ENCODE measurements at regions not wholly inside any gene's neighbourhood (a gene's known extent, or its start where the extent isn't known, plus 50 kb on each side); places are given as distances from the start of the nearest gene placed in this dataset.

- no peak for TF ChIP-seq CTCF (IDR thresholded peaks at IDR 0.05; ENCODE audit: low read depth, low read length)
- no peaks in the 10 kb centered on the region for H3K27me3 ChIP-seq (ENCODE audit: insufficient read depth, low read depth, severe bottlenecking)
- no peaks in the 10 kb centered on the region for H3K9me3 ChIP-seq (ENCODE audit: severe bottlenecking)
- no peak overlapping the region for H3K4me3 ChIP-seq (ENCODE audit: low read depth, low read length)
- DNase-seq, result no peak
- H3K27ac ChIP-seq, result no peak overlapping the region
- no peaks in the 10 kb centered on the region for H3K36me3 ChIP-seq
Measured at GRCh38 chr7:13508586-13508985, 480.9 kb downstream of the ETV1 start.

GRCh38 chr7:13518738-13519137 is 470.7 kb downstream of the ETV1 start:
- DNase-seq, result no peak
- Histone ChIP-seq H3K27ac (no peak overlapping the region), H3K27me3 (ENCODE audit: insufficient read depth, low read depth, severe bottlenecking) (no peaks in the 10 kb centered on the region), H3K9me3 (ENCODE audit: severe bottlenecking) (no peaks in the 10 kb centered on the region), H3K4me3 (ENCODE audit: low read depth, low read length) (no peak overlapping the region), H3K36me3 (no peaks in the 10 kb centered on the region)
- no peak for TF ChIP-seq CTCF (IDR thresholded peaks at IDR 0.05; ENCODE audit: low read depth, low read length)

GRCh38 chr7:13524076-13524475 is 465.4 kb downstream of the ETV1 start:
- Histone ChIP-seq H3K9me3 (ENCODE audit: severe bottlenecking) (no peaks in the 10 kb centered on the region), H3K36me3 (no peaks in the 10 kb centered on the region), H3K4me3 (ENCODE audit: low read depth, low read length) (no peak overlapping the region), H3K27me3 (ENCODE audit: insufficient read depth, low read depth, severe bottlenecking) (no peaks in the 10 kb centered on the region), H3K27ac (no peak overlapping the region)
- TF ChIP-seq CTCF (IDR thresholded peaks at IDR 0.05; ENCODE audit: low read depth, low read length), result no peak
- DNase-seq, result no peak

- Histone ChIP-seq H3K4me3 (ENCODE audit: low read depth, low read length) (no peak overlapping the region), H3K9me3 (ENCODE audit: severe bottlenecking) (no peaks in the 10 kb centered on the region), H3K27me3 (ENCODE audit: insufficient read depth, low read depth, severe bottlenecking) (no peaks in the 10 kb centered on the region), H3K27ac (no peak overlapping the region), H3K36me3 (no peaks in the 10 kb centered on the region)
- DNase-seq, result no peak
- TF ChIP-seq CTCF (IDR thresholded peaks at IDR 0.05; ENCODE audit: low read depth, low read length), result no peak
Measured at GRCh38 chr7:13532028-13532753, 457.3 kb downstream of the ETV1 start.

- no peaks in the 10 kb centered on the region for H3K27me3 ChIP-seq (ENCODE audit: insufficient read depth, low read depth, severe bottlenecking)
- no peak overlapping the region for H3K4me3 ChIP-seq (ENCODE audit: low read depth, low read length)
- H3K27ac ChIP-seq, result no peak overlapping the region
- no peak for TF ChIP-seq CTCF (IDR thresholded peaks at IDR 0.05; ENCODE audit: low read depth, low read length)
- H3K9me3 ChIP-seq (ENCODE audit: severe bottlenecking), result no peaks in the 10 kb centered on the region
- H3K36me3 ChIP-seq, result no peaks in the 10 kb centered on the region
- DNase-seq, result no peak
Measured at GRCh38 chr7:13538669-13539068, 450.8 kb downstream of the ETV1 start.

- no peak for TF ChIP-seq CTCF (IDR thresholded peaks at IDR 0.05; ENCODE audit: low read depth, low read length)
- no peak overlapping the region for H3K27ac ChIP-seq
- no peaks in the 10 kb centered on the region for H3K9me3 ChIP-seq (ENCODE audit: severe bottlenecking)
- no peak overlapping the region for H3K4me3 ChIP-seq (ENCODE audit: low read depth, low read length)
- H3K27me3 ChIP-seq (ENCODE audit: insufficient read depth, low read depth, severe bottlenecking), result no peaks in the 10 kb centered on the region
- H3K36me3 ChIP-seq, result no peaks in the 10 kb centered on the region
- no peak for DNase-seq
Measured at GRCh38 chr7:13540429-13540828, 449.0 kb downstream of the ETV1 start.

Data from WERI-Rb-1 (cell line).